NOMO-1 treated with DMSO at 0.1 percent for 48 hours (cell line): ENCODE measurements at regions not wholly inside any gene's neighbourhood (a gene's known extent, or its start where the extent isn't known, plus 50 kb on each side); places are given as distances from the start of the nearest gene placed in this dataset.
"Not testable (repeated sequence)": the region's sequence is repeated elsewhere in the genome, so short reads cannot be mapped to it uniquely, and the experiment has no call there.

Experiments
- DNase-seq: peaks from one replicate; lab custom pipeline; 2025; ENCODE audit not compliant: unreplicated experiment; lab: John Stamatoyannopoulos, UW

- not testable (repeated sequence) for DNase-seq
Measured at GRCh38 chr2:66177128-66177796, 257.7 kb upstream of the MEIS1 start.

- no peak for DNase-seq
Measured at GRCh38 chr2:66174491-66174890, 260.4 kb upstream of the MEIS1 start.

GRCh38 chr2:66173645-66174044 lies 261.3 kb upstream of the MEIS1 start:
- no peak for DNase-seq

GRCh38 chr2:66171530-66171929 lies 263.4 kb upstream of the MEIS1 start:
- DNase-seq = no peak

DNA sequence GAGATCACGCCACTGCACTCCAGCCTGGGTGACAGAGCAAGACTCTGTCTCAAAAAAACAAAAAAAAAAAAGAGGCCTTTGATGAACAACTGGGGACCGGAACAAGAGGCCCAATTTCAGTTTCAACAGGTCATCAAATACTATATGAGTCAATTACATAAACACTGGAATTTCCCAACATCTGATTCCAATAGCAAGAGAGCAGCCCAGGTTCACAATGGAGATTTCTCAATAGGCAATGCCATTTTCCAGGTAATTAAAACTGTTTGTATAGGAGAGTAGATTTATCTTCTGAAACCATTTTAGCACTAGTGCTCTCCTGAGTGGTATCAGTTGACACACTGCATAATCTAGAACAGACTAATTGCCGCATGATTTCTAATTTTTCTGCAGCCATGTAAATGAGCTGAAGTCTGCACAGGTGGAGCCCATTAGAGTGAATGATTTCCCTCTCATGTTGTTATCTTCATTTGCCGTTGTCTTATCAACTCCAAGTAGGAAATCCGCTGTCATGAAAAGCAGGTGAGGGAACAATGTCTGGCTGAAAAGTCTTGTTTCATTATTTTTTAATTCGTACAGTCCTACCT lies 264.1 kb upstream of the MEIS1 start:
- DNase-seq = no peak

DNA sequence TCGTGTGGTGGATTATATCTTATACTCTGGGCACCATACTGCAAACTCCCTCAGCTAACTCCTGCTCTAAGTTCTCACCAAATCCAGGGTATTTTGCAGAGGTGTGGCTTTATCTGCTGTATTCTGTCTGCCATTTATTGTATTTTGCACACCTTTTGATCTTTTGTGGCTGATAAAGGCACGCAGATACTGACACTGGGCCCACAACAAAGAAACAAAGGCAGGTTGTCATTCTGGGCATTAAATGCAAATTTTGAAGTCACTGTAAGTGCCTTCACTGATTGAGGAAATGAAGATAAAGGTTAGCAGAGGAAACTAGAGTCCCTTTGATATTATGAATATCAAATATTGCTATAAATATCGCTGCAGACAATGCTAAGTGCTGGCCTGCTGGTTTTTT lies 265.8 kb upstream of the MEIS1 start:
- no peak for DNase-seq

- no peak for DNase-seq
Measured at GRCh38 chr2:66164470-66164869, 270.5 kb upstream of the MEIS1 start.

- no peak for DNase-seq
Measured at GRCh38 chr2:66156171-66156570, 278.8 kb upstream of the MEIS1 start.

- no peak for DNase-seq
Measured at GRCh38 chr2:66153941-66154340, 281.0 kb upstream of the MEIS1 start.

DNA sequence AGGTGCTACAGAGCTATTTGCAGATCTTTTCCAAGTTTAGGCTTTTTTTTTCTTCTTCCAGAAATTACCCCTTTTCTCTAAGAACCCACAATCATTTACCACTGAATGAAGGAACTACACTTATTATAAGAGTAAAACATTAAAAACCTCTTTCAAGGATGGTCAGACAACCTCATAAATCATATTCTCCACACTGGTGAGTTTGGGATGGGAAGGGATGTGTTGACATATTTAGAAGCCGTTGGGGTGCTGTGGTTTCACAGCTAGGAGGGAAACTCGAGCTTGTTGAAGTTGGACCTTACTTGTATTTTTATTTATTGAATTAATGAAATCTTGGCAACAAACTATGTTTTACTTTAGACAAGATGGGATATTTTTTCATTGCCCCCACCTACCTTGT lies 289.4 kb upstream of the MEIS1 start:
- DNase-seq = no peak

- DNase-seq = not testable (repeated sequence)
Measured at GRCh38 chr2:66144324-66144723, 290.6 kb upstream of the MEIS1 start.

- no peak for DNase-seq
Measured at GRCh38 chr2:66137606-66138130, 297.3 kb upstream of the MEIS1 start.

GRCh38 chr2:66134138-66134701 lies 300.7 kb upstream of the MEIS1 start:
- DNase-seq = no peak

DNA sequence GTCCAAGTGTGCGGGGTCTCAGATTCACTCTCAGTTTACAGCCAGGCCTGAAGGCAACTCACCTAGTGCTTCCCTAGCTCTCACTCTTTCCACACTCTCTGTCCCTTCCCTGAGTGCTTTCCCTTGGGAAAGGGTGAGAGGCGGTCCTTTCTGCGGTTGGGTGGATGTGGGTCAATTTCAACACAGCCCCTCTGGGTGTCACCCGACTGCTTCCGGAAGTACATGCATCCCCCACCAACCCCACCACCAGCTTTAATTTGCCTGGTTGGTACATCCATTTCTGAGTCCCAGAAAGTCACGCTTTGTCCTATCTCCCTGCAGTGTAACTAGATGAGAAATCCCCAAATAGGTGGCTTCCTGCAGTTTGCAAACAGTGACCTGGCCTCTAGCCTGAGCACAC lies 307.3 kb upstream of the MEIS1 start:
- no peak for DNase-seq

GRCh38 chr2:66127061-66127460 lies 307.9 kb upstream of the MEIS1 start:
- no peak for DNase-seq

DNA sequence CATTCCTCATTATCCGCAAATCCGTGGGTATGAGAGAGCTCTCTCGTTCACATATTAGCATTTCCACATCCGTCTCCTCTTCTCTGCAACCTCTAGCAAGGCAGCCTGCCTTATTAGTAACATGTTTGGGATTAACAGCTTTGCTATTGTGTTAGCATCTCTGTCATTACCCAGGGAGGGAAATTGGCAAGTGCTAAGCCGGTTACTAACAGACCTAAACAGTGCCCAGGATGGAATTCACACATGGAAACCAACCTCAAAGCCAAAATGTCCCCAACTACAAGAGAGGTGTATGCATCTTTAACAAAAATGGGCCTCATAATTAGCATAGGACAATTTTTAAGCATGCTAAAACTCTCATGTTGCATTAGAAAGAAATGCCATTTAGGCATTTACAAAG lies 309.0 kb upstream of the MEIS1 start:
- no peak for DNase-seq

DNA sequence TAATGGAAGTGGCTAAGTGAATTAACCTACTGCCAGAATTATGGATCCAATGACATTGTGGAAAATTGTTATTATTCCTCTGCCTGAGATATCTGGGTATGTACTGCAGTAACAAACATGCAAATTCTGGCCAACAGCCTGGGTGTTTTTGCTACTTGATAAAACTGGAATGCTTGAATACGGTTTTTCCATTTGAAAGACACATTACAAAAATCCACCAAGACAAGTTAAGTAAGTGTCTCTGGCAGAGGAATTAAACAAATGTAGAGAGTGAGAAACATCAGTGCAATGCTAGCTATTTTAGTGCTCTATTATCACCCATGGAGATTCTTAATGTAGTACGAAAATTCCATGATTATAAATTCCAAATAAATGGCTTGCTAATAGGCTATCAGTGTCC lies 312.4 kb upstream of the MEIS1 start:
- DNase-seq = no peak

DNA sequence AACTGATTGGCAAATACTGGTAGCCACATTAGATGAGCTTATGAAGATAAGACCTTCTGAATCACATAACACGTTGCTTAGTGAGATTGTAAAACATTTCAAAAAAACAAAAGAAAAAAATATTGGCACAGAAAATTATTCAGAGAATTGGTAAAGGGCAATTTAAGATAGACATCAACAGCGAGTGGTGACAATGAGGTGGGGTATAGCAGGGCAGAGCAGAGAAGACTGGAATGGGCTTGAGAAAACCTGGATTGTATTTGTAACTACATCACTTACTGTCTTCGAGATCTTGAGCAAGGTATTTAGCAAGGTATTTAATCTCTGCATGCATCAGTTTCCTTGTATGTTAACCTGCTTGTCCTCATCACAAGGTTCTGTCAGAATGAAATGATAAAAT lies 313.0 kb upstream of the MEIS1 start:
- DNase-seq = no peak

GRCh38 chr2:66113988-66114625 lies 320.8 kb upstream of the MEIS1 start:
- DNase-seq = no peak

- no peak for DNase-seq
Measured at GRCh38 chr2:66111706-66112105, 323.2 kb upstream of the MEIS1 start.

- no peak for DNase-seq
Measured at GRCh38 chr2:66110608-66111007, 324.3 kb upstream of the MEIS1 start.

DNA sequence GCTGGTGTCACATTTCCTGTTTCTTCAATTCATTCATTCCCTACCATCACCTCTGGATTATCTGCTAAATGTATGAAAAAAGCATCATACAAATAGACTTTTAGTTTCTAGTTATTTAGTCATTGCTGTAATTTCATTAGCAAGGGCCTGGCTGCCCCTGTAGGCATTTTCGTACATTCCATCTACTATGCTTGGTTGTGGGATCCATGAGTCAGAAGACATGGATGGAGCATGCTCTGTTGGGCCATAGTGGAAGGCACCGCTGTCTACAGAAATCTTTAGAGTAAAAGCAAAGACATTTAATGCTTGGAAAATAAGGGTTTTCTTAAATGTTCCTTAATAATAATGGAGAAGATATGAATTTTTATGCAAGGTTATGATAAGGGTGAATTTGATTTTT lies 324.8 kb upstream of the MEIS1 start:
- DNase-seq = no peak
